Activated CD4-positive, alpha-beta T cell treated with anti-CD3 and anti-CD28 coated beads, Interleukin-2, amount 10 ng/mL, durations not matched to agents 7 days and 5 days (primary cell): ENCODE measurements at regions not wholly inside any gene's neighbourhood (a gene's known extent, or its start where the extent isn't known, plus 50 kb on each side); places are given as distances from the start of the nearest gene placed in this dataset.

Experiments used
- CTCF ChIA-PET: fragments of 350-600 bp; sonication (Branson Sonifier 250); formaldehyde crosslinking; loops from one replicate; lab custom pipeline; 2021; ENCODE audit warnings: antibody characterized with exemption; lab: Charles Lee
- POLR2A ChIA-PET: fragments of 350-600 bp; sonication (Branson Sonifier 250); formaldehyde crosslinking; loops from one replicate; lab custom pipeline; 2021; ENCODE audit warnings: antibody characterized with exemption; lab: Charles Lee
- DNase-seq: peaks from one replicate; pipeline ENCODE4 v3.0.0-alpha.2; 2020
- H3K27ac Mint-ChIP-seq: one replicate; pipeline ENCODE4 v1.8.0; 2021; ENCODE audit warnings: mild to moderate bottlenecking, moderate library complexity, mixed read lengths
- H3K27me3 Mint-ChIP-seq: one replicate; pipeline ENCODE4 v1.8.0; 2021; ENCODE audit warnings: mixed read lengths
- H3K36me3 Mint-ChIP-seq: one replicate; pipeline ENCODE4 v1.8.0; 2021; ENCODE audit warnings: low read depth, mixed read lengths
- H3K4me1 Mint-ChIP-seq: one replicate; pipeline ENCODE4 v1.8.0; 2021; ENCODE audit warnings: mixed read lengths
- H3K4me3 Mint-ChIP-seq: one replicate; pipeline ENCODE4 v1.8.0; 2021; ENCODE audit warnings: mild to moderate bottlenecking, moderate library complexity, mixed read lengths
- H3K9me3 Mint-ChIP-seq: one replicate; pipeline ENCODE4 v1.8.0; 2021; ENCODE audit warnings: mixed read lengths

GRCh38 chr2:239778042-239778851, 246.9 kb downstream of the NDUFA10 start:
- H3K27ac Mint-ChIP-seq = no peak overlapping the region
- no peaks in the 10 kb centered on the region for H3K4me1 Mint-ChIP-seq
- no peak overlapping the region for H3K4me3 Mint-ChIP-seq
- H3K36me3 Mint-ChIP-seq = no peaks in the 10 kb centered on the region
- DNase-seq = no peak
- ChIA-PET CTCF (no interaction called here), POLR2A (no interaction called here)
- H3K27me3 Mint-ChIP-seq = no peaks in the 10 kb centered on the region
- no peaks in the 10 kb centered on the region for H3K9me3 Mint-ChIP-seq

- Mint-ChIP-seq H3K4me1 (no peaks in the 10 kb centered on the region), H3K4me3 (no peak overlapping the region), H3K36me3 (no peaks in the 10 kb centered on the region), H3K27ac (no peak overlapping the region), H3K9me3 (no peaks in the 10 kb centered on the region), H3K27me3 (no peaks in the 10 kb centered on the region)
- CTCF ChIA-PET = no interaction called here
- POLR2A ChIA-PET = no interaction called here
- DNase-seq = no peak
These were observed 247.9 kb downstream of the NDUFA10 start for GRCh38 chr2:239777219-239777618.

GRCh38 chr2:239776436-239777005, 248.6 kb downstream of the NDUFA10 start:
- Mint-ChIP-seq H3K36me3 (no peaks in the 10 kb centered on the region), H3K4me1 (no peaks in the 10 kb centered on the region), H3K9me3 (peaks cover 2% of the 10 kb centered on the region), H3K27me3 (peaks cover 2% of the 10 kb centered on the region), H3K4me3 (no peak overlapping the region), H3K27ac (no peak overlapping the region)
- POLR2A ChIA-PET = no interaction called here
- DNase-seq = no peak
- CTCF ChIA-PET = no interaction called here

GRCh38 chr2:239775623-239776435, 249.3 kb downstream of the NDUFA10 start:
- Mint-ChIP-seq H3K9me3 (peaks cover 4% of the 10 kb centered on the region), H3K4me3 (no peak overlapping the region), H3K27ac (no peak overlapping the region), H3K36me3 (no peaks in the 10 kb centered on the region), H3K4me1 (no peaks in the 10 kb centered on the region), H3K27me3 (peaks cover 2% of the 10 kb centered on the region)
- ChIA-PET POLR2A (no interaction called here), CTCF (no interaction called here)
- DNase-seq = no peak

GRCh38 chr2:239774933-239775622, 250.1 kb downstream of the NDUFA10 start:
- Mint-ChIP-seq H3K27ac (no peak overlapping the region), H3K27me3 (peaks cover 2% of the 10 kb centered on the region), H3K4me3 (no peak overlapping the region), H3K36me3 (no peaks in the 10 kb centered on the region), H3K9me3 (peaks cover 6% of the 10 kb centered on the region), H3K4me1 (no peaks in the 10 kb centered on the region)
- DNase-seq = no peak
- ChIA-PET CTCF (no interaction called here), POLR2A (no interaction called here)

- POLR2A ChIA-PET = no interaction called here
- Mint-ChIP-seq H3K27ac (no peak overlapping the region), H3K9me3 (peaks cover 6% of the 10 kb centered on the region), H3K27me3 (peaks cover 2% of the 10 kb centered on the region), H3K36me3 (no peaks in the 10 kb centered on the region), H3K4me1 (no peaks in the 10 kb centered on the region), H3K4me3 (no peak overlapping the region)
- DNase-seq = no peak
- CTCF ChIA-PET = no interaction called here
These were observed 251.0 kb downstream of the NDUFA10 start for GRCh38 chr2:239774142-239774462.

DNA sequence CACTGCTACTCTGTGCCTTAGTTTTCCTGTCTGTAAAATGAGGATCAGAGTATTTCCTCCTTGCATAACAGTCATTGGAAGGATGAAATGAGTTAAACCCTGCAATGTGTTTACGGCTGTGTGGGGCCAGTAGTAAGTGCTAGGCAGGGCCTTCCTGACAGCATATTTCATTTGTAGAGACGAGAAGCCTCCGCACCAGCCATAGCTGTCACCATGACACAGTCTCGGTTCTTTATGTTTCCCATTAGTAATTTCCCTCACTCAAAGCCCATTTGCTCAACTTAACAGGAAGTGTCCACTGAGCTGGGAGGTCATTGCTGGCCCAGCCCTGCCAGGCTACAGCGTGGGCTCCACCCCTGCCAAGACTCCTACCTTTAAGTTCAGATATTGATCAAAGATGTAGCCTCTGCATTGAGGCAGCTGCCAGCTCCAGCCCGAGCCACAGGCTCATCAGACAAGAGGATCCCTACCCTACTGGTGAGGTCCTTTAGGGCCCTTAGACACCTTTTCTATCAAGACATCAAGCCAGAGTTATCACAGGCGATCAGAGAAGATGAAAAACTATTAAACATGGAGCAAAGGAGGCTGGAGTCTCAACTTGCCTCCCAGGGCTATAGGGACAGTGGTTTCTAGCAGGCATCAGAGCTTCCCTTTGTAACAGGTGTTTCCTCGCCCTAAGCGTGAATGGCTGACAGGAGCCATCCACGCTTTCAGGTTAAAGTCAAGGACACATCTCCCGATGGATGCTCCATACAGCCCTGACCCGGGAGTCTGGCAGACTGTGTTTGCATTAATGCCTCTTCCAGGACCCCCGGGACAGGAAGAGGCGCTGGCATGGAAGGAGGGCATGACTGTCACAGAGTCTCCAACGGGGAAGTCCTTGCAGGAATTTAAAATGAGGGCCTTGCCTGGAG, 251.7 kb downstream of the NDUFA10 start:
- no peaks in the 10 kb centered on the region for H3K36me3 Mint-ChIP-seq
- peaks cover 2% of the 10 kb centered on the region for H3K27me3 Mint-ChIP-seq
- ChIA-PET POLR2A (no interaction called here), CTCF (no interaction called here)
- no peak overlapping the region for H3K4me3 Mint-ChIP-seq
- DNase-seq = no peak
- peaks cover 6% of the 10 kb centered on the region for H3K9me3 Mint-ChIP-seq
- H3K4me1 Mint-ChIP-seq = no peaks in the 10 kb centered on the region
- H3K27ac Mint-ChIP-seq = no peak overlapping the region

DNA sequence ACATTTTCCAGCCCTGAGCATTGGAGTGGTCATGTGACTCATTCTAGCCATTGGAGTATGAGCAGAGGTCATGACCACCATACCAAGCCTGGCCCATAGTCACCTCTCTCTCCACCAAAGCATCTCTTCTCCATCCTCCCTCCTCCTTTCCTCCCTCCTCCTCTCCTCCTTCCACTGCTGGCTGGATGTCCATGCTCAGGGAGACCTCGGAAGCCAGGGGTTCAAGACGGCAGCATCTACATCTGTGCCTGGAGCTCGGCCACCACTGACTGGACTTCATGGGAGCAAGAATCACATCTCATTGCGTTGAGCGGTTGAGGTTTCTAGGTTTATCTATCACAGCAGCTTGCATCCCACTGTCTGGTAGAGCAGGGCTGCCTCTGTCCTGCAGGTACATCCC, 252.4 kb downstream of the NDUFA10 start:
- Mint-ChIP-seq H3K36me3 (no peaks in the 10 kb centered on the region), H3K27me3 (peaks cover 2% of the 10 kb centered on the region), H3K27ac (no peak overlapping the region), H3K4me3 (no peak overlapping the region), H3K9me3 (peaks cover 6% of the 10 kb centered on the region), H3K4me1 (no peaks in the 10 kb centered on the region)
- DNase-seq = no peak
- ChIA-PET CTCF (no interaction called here), POLR2A (no interaction called here)

GRCh38 chr2:239770246-239770639, 254.9 kb downstream of the NDUFA10 start:
- peaks cover 6% of the 10 kb centered on the region for H3K9me3 Mint-ChIP-seq
- no peak for DNase-seq
- no peak overlapping the region for H3K4me3 Mint-ChIP-seq
- no peak overlapping the region for H3K27ac Mint-ChIP-seq
- no peaks in the 10 kb centered on the region for H3K4me1 Mint-ChIP-seq
- H3K36me3 Mint-ChIP-seq = no peaks in the 10 kb centered on the region
- POLR2A ChIA-PET = no interaction called here
- H3K27me3 Mint-ChIP-seq = peaks cover 2% of the 10 kb centered on the region
- CTCF ChIA-PET = no interaction called here

- ChIA-PET POLR2A (no interaction called here), CTCF (no interaction called here)
- peaks cover 6% of the 10 kb centered on the region for H3K9me3 Mint-ChIP-seq
- H3K27ac Mint-ChIP-seq = no peak overlapping the region
- H3K4me1 Mint-ChIP-seq = no peaks in the 10 kb centered on the region
- H3K36me3 Mint-ChIP-seq = no peaks in the 10 kb centered on the region
- peaks cover 2% of the 10 kb centered on the region for H3K27me3 Mint-ChIP-seq
- no peak overlapping the region for H3K4me3 Mint-ChIP-seq
- no peak for DNase-seq
These were observed 255.4 kb downstream of the NDUFA10 start for GRCh38 chr2:239769554-239770245.

GRCh38 chr2:239768907-239769553, 256.1 kb downstream of the NDUFA10 start:
- Mint-ChIP-seq H3K4me3 (no peak overlapping the region), H3K36me3 (no peaks in the 10 kb centered on the region), H3K9me3 (peaks cover 6% of the 10 kb centered on the region), H3K27ac (no peak overlapping the region), H3K4me1 (no peaks in the 10 kb centered on the region), H3K27me3 (peaks cover 2% of the 10 kb centered on the region)
- CTCF ChIA-PET = no interaction called here
- POLR2A ChIA-PET = interaction anchor here (0.6 kb wide), 1 partner anchor 45 kb away, joined by 3 read pairs; no protein-coding TSS in a partner anchor
- no peak for DNase-seq
